HEK293T (cell line): ENCODE measurements at regions not wholly inside any gene's neighbourhood (a gene's known extent, or its start where the extent isn't known, plus 50 kb on each side); places are given as distances from the start of the nearest gene placed in this dataset.

ENCODE experiments used
- CTCF ChIA-PET: fragments of 350-600 bp; formaldehyde crosslinking; extraction: SDS; loops from one replicate; lab custom pipeline; 2021; ENCODE audit warnings: antibody characterized with exemption, inconsistent platforms; lab: Yijun Ruan, JAX
- POLR2A ChIA-PET: fragments of 350-600 bp; formaldehyde crosslinking; extraction: SDS; loops from one replicate; lab custom pipeline; 2020; ENCODE audit warnings: antibody characterized with exemption, inconsistent platforms; lab: Yijun Ruan, JAX
- DNase-seq: peaks from one replicate; pipeline ENCODE4 v3.0.0; 2012; ENCODE audit warnings: mixed read lengths; ENCODE audit errors: extremely low spot score
- ARNT ChIP-seq: fragments of 450-650 bp; IDR thresholded peaks from 2 replicates; pipeline ENCODE4 v1.6.1; 2017; ENCODE audit warnings: mild to moderate bottlenecking
- BHLHE40 ChIP-seq: fragments of 450-650 bp; IDR thresholded peaks from 2 replicates; pipeline ENCODE4 v1.6.1; 2016; ENCODE audit warnings: mild to moderate bottlenecking, moderate library complexity, borderline replicate concordance
- CTBP1 ChIP-seq: fragments of 450-650 bp; IDR thresholded peaks from 2 replicates; pipeline ENCODE4 v1.6.1; 2016; ENCODE audit warnings: borderline replicate concordance
- ELF4 ChIP-seq: fragments of 450-650 bp; IDR thresholded peaks from 2 replicates; pipeline ENCODE4 v1.6.1; 2017; ENCODE audit warnings: antibody characterized with exemption
- FOXA1 ChIP-seq: fragments of 450-650 bp; IDR thresholded peaks from 2 replicates; pipeline ENCODE4 v1.6.1; 2016; ENCODE audit warnings: mild to moderate bottlenecking
- FOXK2 ChIP-seq: fragments of 450-650 bp; IDR thresholded peaks from 2 replicates; pipeline ENCODE4 v1.6.1; 2016; ENCODE audit warnings: mild to moderate bottlenecking
- FOXM1 ChIP-seq: fragments of 450-650 bp; IDR thresholded peaks from 2 replicates; pipeline ENCODE4 v1.6.1; 2017; ENCODE audit warnings: mild to moderate bottlenecking, borderline replicate concordance
- HDGF ChIP-seq: fragments of 450-650 bp; IDR thresholded peaks from 2 replicates; pipeline ENCODE4 v1.6.1; 2017; ENCODE audit warnings: antibody characterized with exemption, borderline replicate concordance
- L3MBTL2 ChIP-seq: fragments of 450-650 bp; conservative IDR thresholded peaks from 2 replicates; pipeline ENCODE4 v1.6.1; 2016; ENCODE audit warnings: mild to moderate bottlenecking
- LEF1 ChIP-seq: fragments of 450-650 bp; IDR thresholded peaks from 2 replicates; pipeline ENCODE4 v1.6.1; 2017; ENCODE audit warnings: mild to moderate bottlenecking, borderline replicate concordance
- NFRKB ChIP-seq: fragments of 450-650 bp; IDR thresholded peaks from 2 replicates; pipeline ENCODE4 v1.6.1; 2016; ENCODE audit warnings: mild to moderate bottlenecking, moderate library complexity
- PKNOX1 ChIP-seq: fragments of 450-650 bp; IDR thresholded peaks from 2 replicates; pipeline ENCODE4 v1.6.1; 2016
- SP1 ChIP-seq: fragments of 450-650 bp; IDR thresholded peaks from 2 replicates; pipeline ENCODE4 v1.6.1; 2017
- SUZ12 ChIP-seq: fragments of 450-650 bp; IDR thresholded peaks from 2 replicates; pipeline ENCODE4 v1.6.1; 2016; ENCODE audit warnings: mild to moderate bottlenecking
- TARDBP ChIP-seq: fragments of 450-650 bp; IDR thresholded peaks from 2 replicates; pipeline ENCODE4 v1.6.1; 2016
- ZNF384 ChIP-seq: fragments of 450-650 bp; IDR thresholded peaks from 2 replicates; pipeline ENCODE4 v1.6.1; 2016

- TF ChIP-seq ARNT (no peak), CTBP1 (no peak), PKNOX1 (no peak), ELF4 (no peak), FOXA1 (no peak), LEF1 (no peak), FOXK2 (no peak), SUZ12 (no peak), FOXM1 (no peak), BHLHE40 (no peak), ZNF384 (no peak), TARDBP (no peak), L3MBTL2 (no peak), HDGF (no peak), SP1 (no peak), NFRKB (no peak)
- ChIA-PET CTCF (no interaction called here), POLR2A (no interaction called here)
- no peak for DNase-seq
These were observed 108.5 kb upstream of the NCK2 start for GRCh38 chr2:105636109-105636740.

GRCh38 chr2:105635564-105635963 is 109.1 kb upstream of the NCK2 start:
- DNase-seq, result no peak
- POLR2A ChIA-PET, result no interaction called here
- CTCF ChIA-PET, result no interaction called here
- no peak for TF ChIP-seq ZNF384
- no peak for TF ChIP-seq FOXM1
- no peak for TF ChIP-seq TARDBP
- no peak for TF ChIP-seq BHLHE40
- no peak for TF ChIP-seq HDGF
- no peak for TF ChIP-seq PKNOX1
- TF ChIP-seq LEF1, result no peak
- no peak for TF ChIP-seq L3MBTL2
- TF ChIP-seq ARNT, result no peak
- no peak for TF ChIP-seq SP1

GRCh38 chr2:105634198-105634597 is 110.5 kb upstream of the NCK2 start:
- CTCF ChIA-PET, result no interaction called here
- no peak for DNase-seq
- POLR2A ChIA-PET, result no interaction called here
- no peak for TF ChIP-seq SP1

- DNase-seq, result no peak
- no peak for TF ChIP-seq FOXA1
- no peak for TF ChIP-seq FOXK2
- TF ChIP-seq CTBP1, result no peak
- no peak for TF ChIP-seq NFRKB
- no peak for TF ChIP-seq ZNF384
- no peak for TF ChIP-seq L3MBTL2
- no peak for TF ChIP-seq SUZ12
- ChIA-PET POLR2A (no interaction called here), CTCF (no interaction called here)
These were observed 112.8 kb upstream of the NCK2 start for GRCh38 chr2:105631922-105632321.

GRCh38 chr2:105631011-105631410 is 113.7 kb upstream of the NCK2 start:
- ChIA-PET CTCF (no interaction called here), POLR2A (no interaction called here)
- TF ChIP-seq L3MBTL2, result no peak
- no peak for TF ChIP-seq PKNOX1
- no peak for TF ChIP-seq ELF4
- TF ChIP-seq ZNF384, result no peak
- TF ChIP-seq ARNT, result no peak
- TF ChIP-seq CTBP1, result no peak
- no peak for TF ChIP-seq HDGF
- TF ChIP-seq FOXA1, result no peak
- no peak for TF ChIP-seq SUZ12
- TF ChIP-seq FOXM1, result no peak
- TF ChIP-seq BHLHE40, result no peak
- no peak for TF ChIP-seq FOXK2
- no peak for TF ChIP-seq LEF1
- no peak for TF ChIP-seq SP1
- no peak for TF ChIP-seq NFRKB
- TF ChIP-seq TARDBP, result no peak
- no peak for DNase-seq

GRCh38 chr2:105629634-105630033 is 115.1 kb upstream of the NCK2 start:
- CTCF ChIA-PET, result no interaction called here
- DNase-seq, result no peak
- TF ChIP-seq BHLHE40 (no peak), ELF4 (no peak), HDGF (no peak), ARNT (no peak), LEF1 (no peak), TARDBP (no peak)
- POLR2A ChIA-PET, result no interaction called here

GRCh38 chr2:105627534-105627933 is 117.2 kb upstream of the NCK2 start:
- ChIA-PET CTCF (no interaction called here), POLR2A (no interaction called here)
- TF ChIP-seq FOXA1, result no peak
- no peak for TF ChIP-seq ZNF384
- TF ChIP-seq HDGF, result no peak
- no peak for TF ChIP-seq FOXK2
- no peak for TF ChIP-seq PKNOX1
- TF ChIP-seq NFRKB, result no peak
- no peak for TF ChIP-seq ARNT
- TF ChIP-seq CTBP1, result no peak
- no peak for TF ChIP-seq FOXM1
- no peak for TF ChIP-seq TARDBP
- no peak for TF ChIP-seq LEF1
- TF ChIP-seq BHLHE40, result no peak
- no peak for TF ChIP-seq SUZ12
- TF ChIP-seq ELF4, result no peak
- no peak for TF ChIP-seq SP1
- no peak for DNase-seq
